Kidney (tissue), 13 donors: ENCODE measurements at regions not wholly inside any gene's neighbourhood (a gene's known extent, or its start where the extent isn't known, plus 50 kb on each side); places are given as distances from the start of the nearest gene placed in this dataset.

ENCODE experiments used
- DNase-seq, 5 donors: peaks; one replicate each; pipeline ENCODE4 v3.0.0-alpha.2; 2013 to 2020
- FAIRE-seq: peaks from 2 replicates; lab custom pipeline; 2012; peaks lifted over from hg19 to GRCh38; lab: Jason Lieb, UNC
- H3K27ac ChIP-seq, 2 donors: one replicate each; pipeline ENCODE4 v1.7.0; 2013; ENCODE audit warnings: low read depth in 2 of 2, low read length in 2 of 2, inconsistent platforms in 1 of 2
- H3K27me3 ChIP-seq: one replicate; pipeline ENCODE4 v1.7.1; 2013; ENCODE audit warnings: low read length, inconsistent platforms; ENCODE audit not compliant: control insufficient read depth, insufficient read depth
- H3K36me3 ChIP-seq, 3 donors: one replicate each; pipeline versions ENCODE4 v1.7.0 to v1.7.1; 2013; ENCODE audit warnings: low read length in 3 of 3, control low read depth in 1 of 3, inconsistent platforms in 1 of 3; ENCODE audit not compliant: insufficient read depth in 3 of 3, control insufficient read depth in 2 of 3
- H3K4me1 ChIP-seq, 3 donors: one replicate each; pipeline versions ENCODE4 v1.7.0 to v1.7.1; 2013; ENCODE audit warnings: low read length in 3 of 3, inconsistent platforms in 1 of 3, low read depth in 1 of 3; ENCODE audit not compliant: control insufficient read depth in 2 of 3, insufficient read depth in 2 of 3
- H3K4me3 ChIP-seq, 3 donors: one replicate each; pipeline versions ENCODE4 v1.7.0 to v1.8.1; 2013; ENCODE audit warnings: low read length in 3 of 3, control low read depth in 1 of 3, inconsistent platforms in 1 of 3
- H3K9ac ChIP-seq, 3 donors: one replicate each; pipeline versions ENCODE4 v1.7.0 to v1.7.1; 2013; ENCODE audit warnings: low read length in 3 of 3, control low read depth in 1 of 3, inconsistent platforms in 1 of 3
- H3K9me3 ChIP-seq, 3 donors: one replicate each; pipeline versions ENCODE4 v1.7.0 to v1.7.1; 2013; ENCODE audit warnings: low read length in 3 of 3, control low read depth in 1 of 3, inconsistent platforms in 1 of 3; ENCODE audit not compliant: control insufficient read depth in 2 of 3, insufficient read depth in 1 of 3
- CTCF ChIP-seq: IDR thresholded peaks from 3 replicates; pipeline ENCODE4 v1.5.1; 2012; ENCODE audit warnings: mild to moderate bottlenecking, moderate library complexity, borderline replicate concordance; ENCODE audit not compliant: insufficient read depth; ENCODE audit errors: extremely low read depth
- intact Hi-C: fragments of 100-400 bp; cut with DNase I; formaldehyde crosslinking; loops from one replicate; pipeline ENCODE4 v1.11.1; 2022
- donor health status: control.
- donor health status: control.
- donor health status: control.
- donor health status: control.
- donor health status: control.
- donor health status: DM: yes; HTN: yes; CAD: no.
- donor health status: Normal renal cell carcinoma (clear cell type).

- FAIRE-seq (no peak), DNase-seq (no peak)
- TF ChIP-seq CTCF = no peak
- Histone ChIP-seq H3K4me1 (no peaks in the 10 kb centered on the region), H3K9ac (no peak overlapping the region), H3K36me3 (no peaks in the 10 kb centered on the region), H3K27ac (no peak overlapping the region), H3K9me3 (no peaks in the 10 kb centered on the region), H3K4me3 (no peak overlapping the region), H3K27me3 (no peaks in the 10 kb centered on the region)
- intact Hi-C loops = no loop called here
Observed at GRCh38 chr22:19664406-19664805, 49.9 kb upstream of the SEPTIN5 start.
